Osteocyte (in vitro differentiated cells): ENCODE measurements at regions not wholly inside any gene's neighbourhood (a gene's known extent, or its start where the extent isn't known, plus 50 kb on each side); places are given as distances from the start of the nearest gene placed in this dataset.

ENCODE experiments used
- DNase-seq: peaks from one replicate; pipeline ENCODE4 v3.0.0; 2021; ENCODE audit warnings: mixed read lengths; ENCODE audit not compliant: unreplicated experiment; ENCODE audit errors: extremely low spot score
- H3K27ac Mint-ChIP-seq: one replicate; pipeline ENCODE4 v1.8.0; 2021; ENCODE audit warnings: mild to moderate bottlenecking, mixed read lengths; ENCODE audit not compliant: unreplicated experiment
- H3K27me3 Mint-ChIP-seq: one replicate; pipeline ENCODE4 v1.8.0; 2021; ENCODE audit warnings: mixed read lengths; ENCODE audit not compliant: unreplicated experiment
- H3K36me3 Mint-ChIP-seq: one replicate; pipeline ENCODE4 v1.8.0; 2021; ENCODE audit warnings: mixed read lengths; ENCODE audit not compliant: unreplicated experiment
- H3K4me1 Mint-ChIP-seq: one replicate; pipeline ENCODE4 v1.8.0; 2021; ENCODE audit warnings: mixed read lengths; ENCODE audit not compliant: unreplicated experiment
- H3K4me3 Mint-ChIP-seq: one replicate; pipeline ENCODE4 v1.8.0; 2021; ENCODE audit warnings: mild to moderate bottlenecking, moderate library complexity, mixed read lengths; ENCODE audit not compliant: unreplicated experiment
- H3K9me3 Mint-ChIP-seq: one replicate; pipeline ENCODE4 v1.8.0; 2021; ENCODE audit warnings: mixed read lengths; ENCODE audit not compliant: unreplicated experiment
- TF ChIP-seq, protein P1 (sequence below): fragments of 200-600 bp; sonication (generic); IDR thresholded peaks from 2 replicates; pipeline ENCODE4 v1.5.0; 2021; ENCODE audit warnings: antibody characterized with exemption, mild to moderate bottlenecking, moderate library complexity

DNA sequence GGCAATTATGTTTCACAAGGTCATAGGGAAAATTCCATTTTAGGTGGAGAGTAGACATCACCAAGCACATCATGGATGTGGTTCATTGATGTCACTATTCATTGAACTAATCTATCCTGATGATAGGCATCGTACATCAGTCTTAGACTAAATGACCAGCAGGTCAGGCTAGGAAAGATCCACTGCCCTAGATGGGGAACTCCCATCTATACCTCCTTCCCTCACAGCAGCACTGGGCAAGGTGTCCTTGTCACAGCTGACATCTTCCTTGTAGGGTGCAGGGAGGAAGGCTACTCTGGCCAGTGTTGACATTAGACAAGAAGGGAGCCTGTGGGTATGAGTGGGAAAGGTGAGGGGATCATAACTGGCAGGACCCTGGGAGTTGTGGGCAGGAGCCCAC, 63.8 kb upstream of the CAPRIN2 start:
- H3K27ac Mint-ChIP-seq = no peak overlapping the region

DNA sequence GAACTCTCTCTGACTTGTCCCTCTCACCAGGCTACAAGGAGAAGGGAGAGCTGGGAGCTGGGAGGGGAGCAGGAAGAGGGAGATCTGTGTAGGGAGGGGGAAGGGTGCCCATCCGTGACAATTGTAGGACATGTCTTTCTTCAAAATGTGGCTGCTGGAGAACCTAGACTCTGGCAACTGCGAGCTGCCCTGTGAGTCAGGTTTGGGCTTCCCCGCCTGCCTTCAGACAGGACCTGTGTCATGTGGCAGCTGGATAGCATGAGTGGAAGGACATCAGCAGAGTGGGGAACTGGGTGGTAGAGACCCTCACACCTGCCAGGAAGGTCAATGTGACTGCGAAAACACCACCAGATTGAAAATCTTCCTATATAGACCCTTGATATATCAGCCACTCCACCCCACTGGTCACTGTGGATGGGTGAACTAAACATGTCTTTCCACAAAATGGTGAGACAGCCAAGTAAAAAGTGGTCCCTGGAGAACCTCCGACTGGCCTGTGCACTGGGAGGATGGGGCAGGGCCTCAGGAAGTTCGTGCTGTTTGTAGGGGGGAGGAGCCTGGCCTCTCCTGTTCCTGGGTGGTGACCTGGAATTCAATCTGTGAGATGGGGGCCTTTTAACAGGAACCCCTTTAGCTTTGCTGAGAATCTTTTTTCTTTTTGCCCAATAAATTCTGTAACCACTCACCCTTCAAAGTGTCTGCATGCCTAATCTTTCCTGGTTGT, 62.2 kb upstream of the CAPRIN2 start:
- H3K36me3 Mint-ChIP-seq = no peaks in the 10 kb centered on the region
- H3K4me1 Mint-ChIP-seq = peaks cover 3% of the 10 kb centered on the region
- TF ChIP-seq, protein P1, sequence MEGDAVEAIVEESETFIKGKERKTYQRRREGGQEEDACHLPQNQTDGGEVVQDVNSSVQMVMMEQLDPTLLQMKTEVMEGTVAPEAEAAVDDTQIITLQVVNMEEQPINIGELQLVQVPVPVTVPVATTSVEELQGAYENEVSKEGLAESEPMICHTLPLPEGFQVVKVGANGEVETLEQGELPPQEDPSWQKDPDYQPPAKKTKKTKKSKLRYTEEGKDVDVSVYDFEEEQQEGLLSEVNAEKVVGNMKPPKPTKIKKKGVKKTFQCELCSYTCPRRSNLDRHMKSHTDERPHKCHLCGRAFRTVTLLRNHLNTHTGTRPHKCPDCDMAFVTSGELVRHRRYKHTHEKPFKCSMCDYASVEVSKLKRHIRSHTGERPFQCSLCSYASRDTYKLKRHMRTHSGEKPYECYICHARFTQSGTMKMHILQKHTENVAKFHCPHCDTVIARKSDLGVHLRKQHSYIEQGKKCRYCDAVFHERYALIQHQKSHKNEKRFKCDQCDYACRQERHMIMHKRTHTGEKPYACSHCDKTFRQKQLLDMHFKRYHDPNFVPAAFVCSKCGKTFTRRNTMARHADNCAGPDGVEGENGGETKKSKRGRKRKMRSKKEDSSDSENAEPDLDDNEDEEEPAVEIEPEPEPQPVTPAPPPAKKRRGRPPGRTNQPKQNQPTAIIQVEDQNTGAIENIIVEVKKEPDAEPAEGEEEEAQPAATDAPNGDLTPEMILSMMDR = no peak

More for the DNA sequence above, 63.8 kb upstream of the CAPRIN2 start:
- peaks cover 11% of the 10 kb centered on the region for H3K4me1 Mint-ChIP-seq
- no peaks in the 10 kb centered on the region for H3K9me3 Mint-ChIP-seq
- no peaks in the 10 kb centered on the region for H3K36me3 Mint-ChIP-seq
- DNase-seq = peak; percentile 27
- H3K4me3 Mint-ChIP-seq = no peak overlapping the region
- TF ChIP-seq, protein P1 = no peak
- peaks cover 23% of the 10 kb centered on the region for H3K27me3 Mint-ChIP-seq

GRCh38 chr12:30814295-30814655, 59.5 kb upstream of the CAPRIN2 start:
- Mint-ChIP-seq H3K27me3 (peaks cover 18% of the 10 kb centered on the region), H3K4me3 (no peak overlapping the region), H3K36me3 (no peaks in the 10 kb centered on the region), H3K27ac (no peak overlapping the region), H3K4me1 (no peaks in the 10 kb centered on the region), H3K9me3 (no peaks in the 10 kb centered on the region)
- TF ChIP-seq, protein P1 = no peak
- no peak for DNase-seq

More for the DNA sequence above, 62.2 kb upstream of the CAPRIN2 start:
- no peak overlapping the region for H3K27ac Mint-ChIP-seq
- peak; percentile 62 for DNase-seq
- peaks cover 23% of the 10 kb centered on the region for H3K27me3 Mint-ChIP-seq
- no peaks in the 10 kb centered on the region for H3K9me3 Mint-ChIP-seq
- no peak overlapping the region for H3K4me3 Mint-ChIP-seq

DNA sequence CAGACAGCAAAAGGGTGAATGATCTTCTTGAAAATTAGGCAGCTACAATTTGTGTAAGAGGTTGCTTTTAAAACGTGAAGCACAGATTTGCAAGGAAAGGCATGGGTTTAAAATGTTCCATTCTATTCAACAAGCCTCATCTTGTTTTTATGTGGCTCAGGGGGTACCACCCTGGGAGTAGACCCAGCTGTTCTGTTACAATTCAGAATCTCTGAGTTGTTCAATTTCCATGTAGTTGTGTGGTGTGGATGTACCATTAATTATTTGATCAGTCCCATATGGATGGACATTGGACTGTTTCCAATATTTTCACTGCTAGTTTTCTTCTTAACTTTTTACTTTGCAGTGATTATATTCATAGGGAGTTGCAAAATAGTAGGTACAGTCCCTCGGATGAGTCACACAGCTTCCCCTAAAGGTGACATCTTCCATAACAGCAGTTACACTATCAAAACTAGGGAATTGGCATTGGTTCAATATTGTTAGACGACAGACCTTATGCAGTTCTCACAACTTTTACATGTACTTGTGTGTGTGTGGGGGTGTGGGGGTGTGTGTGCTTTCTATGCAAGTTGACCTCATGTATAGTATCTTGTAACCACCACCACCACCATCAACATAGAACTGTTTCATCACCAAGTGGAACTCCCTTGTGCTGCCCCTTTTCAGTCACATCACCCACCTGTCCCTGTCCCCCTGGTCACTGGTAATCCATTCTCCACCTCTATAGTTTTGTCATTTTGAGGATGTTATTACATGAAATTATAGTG, 59.0 kb upstream of the CAPRIN2 start:
- Mint-ChIP-seq H3K4me1 (no peaks in the 10 kb centered on the region), H3K36me3 (no peaks in the 10 kb centered on the region), H3K27me3 (peaks cover 13% of the 10 kb centered on the region), H3K27ac (no peak overlapping the region), H3K4me3 (no peak overlapping the region), H3K9me3 (peaks cover 1% of the 10 kb centered on the region)
- DNase-seq = peak; percentile 36
- TF ChIP-seq, protein P1 = no peak

GRCh38 chr12:30811966-30812365, 57.2 kb upstream of the CAPRIN2 start:
- Mint-ChIP-seq H3K4me1 (no peaks in the 10 kb centered on the region), H3K4me3 (no peak overlapping the region), H3K9me3 (peaks cover 12% of the 10 kb centered on the region)

More at GRCh38 chr12:30811966-30812365, 57.2 kb upstream of the CAPRIN2 start:
- TF ChIP-seq, protein P1 = no peak
- H3K27me3 Mint-ChIP-seq = peaks cover 5% of the 10 kb centered on the region
- peaks cover 6% of the 10 kb centered on the region for H3K36me3 Mint-ChIP-seq
- peak; percentile 53 for DNase-seq
- H3K27ac Mint-ChIP-seq = no peak overlapping the region
